ENCODE measurements at regions not wholly inside any gene's neighbourhood (a gene's known extent, or its start where the extent isn't known, plus 50 kb on each side); places are given as distances from the start of the nearest gene placed in this dataset.

GRCh38 chr7:26919906-26920493 is 55.6 kb upstream of the SKAP2 start:
- Histone ChIP-seq H2AFZ (ENCODE audit: low read length) (no peak overlapping the region), H3K4me1 (ENCODE audit: low read length) (no peaks in the 10 kb centered on the region), H4K20me1 (ENCODE audit: insufficient read depth, low read length) (no peaks in the 10 kb centered on the region), H3K9me2 (replicated peaks; ENCODE audit: insufficient read depth, low read length) (no peaks in the 10 kb centered on the region), H3K9me3 (replicated peaks; ENCODE audit: insufficient read depth, low read length) (no peaks in the 10 kb centered on the region), H3K27ac (ENCODE audit: low read length) (no peak overlapping the region), H3K27me3 (replicated peaks; ENCODE audit: insufficient read depth, low read length) (no peaks in the 10 kb centered on the region), H3K9ac (ENCODE audit: low read length) (no peak overlapping the region), H3K4me3 (ENCODE audit: low read length) (no peak overlapping the region), H3F3A (ENCODE audit: insufficient read depth, low read length) (no peaks in the 10 kb centered on the region), H3K4me2 (ENCODE audit: low read depth, low read length) (no peak overlapping the region), H3K79me2 (ENCODE audit: low read length) (no peaks in the 10 kb centered on the region), H3K36me3 (replicated peaks; ENCODE audit: insufficient read depth, low read length) (no peaks in the 10 kb centered on the region)
- TF ChIP-seq EZH2phosphoT487 (IDR thresholded peaks at IDR 0.05; ENCODE audit: low read length), result no peak
- TF ChIP-seq, protein P1, sequence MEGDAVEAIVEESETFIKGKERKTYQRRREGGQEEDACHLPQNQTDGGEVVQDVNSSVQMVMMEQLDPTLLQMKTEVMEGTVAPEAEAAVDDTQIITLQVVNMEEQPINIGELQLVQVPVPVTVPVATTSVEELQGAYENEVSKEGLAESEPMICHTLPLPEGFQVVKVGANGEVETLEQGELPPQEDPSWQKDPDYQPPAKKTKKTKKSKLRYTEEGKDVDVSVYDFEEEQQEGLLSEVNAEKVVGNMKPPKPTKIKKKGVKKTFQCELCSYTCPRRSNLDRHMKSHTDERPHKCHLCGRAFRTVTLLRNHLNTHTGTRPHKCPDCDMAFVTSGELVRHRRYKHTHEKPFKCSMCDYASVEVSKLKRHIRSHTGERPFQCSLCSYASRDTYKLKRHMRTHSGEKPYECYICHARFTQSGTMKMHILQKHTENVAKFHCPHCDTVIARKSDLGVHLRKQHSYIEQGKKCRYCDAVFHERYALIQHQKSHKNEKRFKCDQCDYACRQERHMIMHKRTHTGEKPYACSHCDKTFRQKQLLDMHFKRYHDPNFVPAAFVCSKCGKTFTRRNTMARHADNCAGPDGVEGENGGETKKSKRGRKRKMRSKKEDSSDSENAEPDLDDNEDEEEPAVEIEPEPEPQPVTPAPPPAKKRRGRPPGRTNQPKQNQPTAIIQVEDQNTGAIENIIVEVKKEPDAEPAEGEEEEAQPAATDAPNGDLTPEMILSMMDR (IDR thresholded peaks at IDR 0.05; ENCODE audit: low read length), result no peak
- no peak for TF ChIP-seq EZH2 (optimal IDR thresholded peaks at IDR 0.05; ENCODE audit: low read depth, low read length)
- DNase-seq, result no peak

- Histone ChIP-seq H3K27me3 (replicated peaks; ENCODE audit: insufficient read depth, low read length) (no peaks in the 10 kb centered on the region), H4K20me1 (ENCODE audit: insufficient read depth, low read length) (no peaks in the 10 kb centered on the region), H3K4me1 (ENCODE audit: low read length) (no peaks in the 10 kb centered on the region), H3F3A (ENCODE audit: insufficient read depth, low read length) (no peaks in the 10 kb centered on the region), H3K4me3 (ENCODE audit: low read length) (no peak overlapping the region), H3K9me3 (replicated peaks; ENCODE audit: insufficient read depth, low read length) (no peaks in the 10 kb centered on the region), H2AFZ (ENCODE audit: low read length) (no peak overlapping the region), H3K9me2 (replicated peaks; ENCODE audit: insufficient read depth, low read length) (no peaks in the 10 kb centered on the region), H3K27ac (ENCODE audit: low read length) (no peak overlapping the region), H3K4me2 (ENCODE audit: low read depth, low read length) (no peak overlapping the region), H3K79me2 (ENCODE audit: low read length) (no peaks in the 10 kb centered on the region), H3K9ac (ENCODE audit: low read length) (no peak overlapping the region), H3K36me3 (replicated peaks; ENCODE audit: insufficient read depth, low read length) (no peaks in the 10 kb centered on the region)
- TF ChIP-seq EZH2phosphoT487 (IDR thresholded peaks at IDR 0.05; ENCODE audit: low read length) (no peak), EZH2 (optimal IDR thresholded peaks at IDR 0.05; ENCODE audit: low read depth, low read length) (no peak)
- TF ChIP-seq, protein P1 (IDR thresholded peaks at IDR 0.05; ENCODE audit: low read length), result no peak
- no peak for DNase-seq
Observed at GRCh38 chr7:26918241-26918640, 53.9 kb upstream of the SKAP2 start.

- no peak for DNase-seq
- Histone ChIP-seq H3K4me2 (ENCODE audit: low read depth, low read length) (no peak overlapping the region), H3F3A (ENCODE audit: insufficient read depth, low read length) (no peaks in the 10 kb centered on the region), H3K9me3 (replicated peaks; ENCODE audit: insufficient read depth, low read length) (no peaks in the 10 kb centered on the region), H3K4me1 (ENCODE audit: low read length) (no peaks in the 10 kb centered on the region), H3K9ac (ENCODE audit: low read length) (no peak overlapping the region), H3K36me3 (replicated peaks; ENCODE audit: insufficient read depth, low read length) (no peaks in the 10 kb centered on the region), H3K4me3 (ENCODE audit: low read length) (no peak overlapping the region), H3K27ac (ENCODE audit: low read length) (no peak overlapping the region), H2AFZ (ENCODE audit: low read length) (no peak overlapping the region), H4K20me1 (ENCODE audit: insufficient read depth, low read length) (no peaks in the 10 kb centered on the region), H3K27me3 (replicated peaks; ENCODE audit: insufficient read depth, low read length) (no peaks in the 10 kb centered on the region), H3K79me2 (ENCODE audit: low read length) (no peaks in the 10 kb centered on the region), H3K9me2 (replicated peaks; ENCODE audit: insufficient read depth, low read length) (no peaks in the 10 kb centered on the region)
- no peak for TF ChIP-seq EZH2phosphoT487 (IDR thresholded peaks at IDR 0.05; ENCODE audit: low read length)
- TF ChIP-seq, protein P1 (IDR thresholded peaks at IDR 0.05; ENCODE audit: low read length), result no peak
- TF ChIP-seq EZH2 (optimal IDR thresholded peaks at IDR 0.05; ENCODE audit: low read depth, low read length), result no peak
Observed at GRCh38 chr7:26916779-26917320, 52.5 kb upstream of the SKAP2 start.
